SK-MEL-5 (cell line): ENCODE measurements at regions not wholly inside any gene's neighbourhood (a gene's known extent, or its start where the extent isn't known, plus 50 kb on each side); places are given as distances from the start of the nearest gene placed in this dataset.
A peak's percentile ranks its signal among the peaks of the same experiment; 100 is the strongest.
"Not testable (repeated sequence)": the region's sequence is repeated elsewhere in the genome, so short reads cannot be mapped to it uniquely, and the experiment has no call there.

Experiments used
- DNase-seq: peaks from one replicate; pipeline ENCODE4 v3.0.0-alpha.2; 2016; ENCODE audit warnings: low read depth, low spot score
- in situ Hi-C: cut with HindIII; loops from 2 replicates; pipeline ENCODE4 v1.10.0; 2016; ENCODE audit warnings: low sequenced_read_pairs, high pct_unique_total_duplicates, low pct_unique_long_range_greater_than_20kb

- in situ Hi-C loops: no loop called here
- DNase-seq: no peak
Observed at GRCh38 chr6:119880840-119881239, 531.3 kb upstream of the MAN1A1 start.

- DNase-seq: no peak
- in situ Hi-C loops: no loop called here
Observed at GRCh38 chr6:119879731-119880130, 530.2 kb upstream of the MAN1A1 start.

- no peak for DNase-seq
- in situ Hi-C loops: no loop called here
Observed at GRCh38 chr6:119874381-119874780, 524.8 kb upstream of the MAN1A1 start.

GRCh38 chr6:119873107-119873506 is 523.5 kb upstream of the MAN1A1 start:
- no peak for DNase-seq
- in situ Hi-C loops: no loop called here

- no peak for DNase-seq
- in situ Hi-C loops: no loop called here
Observed at GRCh38 chr6:119871520-119871919, 522.0 kb upstream of the MAN1A1 start.

GRCh38 chr6:119865466-119866350 is 516.1 kb upstream of the MAN1A1 start:
- no peak for DNase-seq
- in situ Hi-C loops: no loop called here

GRCh38 chr6:119862719-119863118 is 513.2 kb upstream of the MAN1A1 start:
- no peak for DNase-seq
- in situ Hi-C loops: no loop called here

GRCh38 chr6:119858901-119859300 is 509.3 kb upstream of the MAN1A1 start:
- in situ Hi-C loops: no loop called here
- DNase-seq: no peak

- peak; percentile 5 for DNase-seq
- in situ Hi-C loops: no loop called here
Observed at GRCh38 chr6:119856136-119856535, 506.6 kb upstream of the MAN1A1 start.

- DNase-seq: no peak
- in situ Hi-C loops: no loop called here
Observed at GRCh38 chr6:119848696-119849095, 499.1 kb upstream of the MAN1A1 start.

- in situ Hi-C loops: no loop called here
- no peak for DNase-seq
Observed at GRCh38 chr6:119845161-119845560, 495.6 kb upstream of the MAN1A1 start.

GRCh38 chr6:119844387-119844786 is 494.8 kb upstream of the MAN1A1 start:
- no peak for DNase-seq
- in situ Hi-C loops: no loop called here

GRCh38 chr6:119842191-119842590 is 492.6 kb upstream of the MAN1A1 start:
- in situ Hi-C loops: no loop called here
- no peak for DNase-seq

GRCh38 chr6:119838043-119838442 is 488.5 kb upstream of the MAN1A1 start:
- no peak for DNase-seq
- in situ Hi-C loops: no loop called here

GRCh38 chr6:119834418-119834817 is 484.9 kb upstream of the MAN1A1 start:
- no peak for DNase-seq
- in situ Hi-C loops: no loop called here

GRCh38 chr6:119832411-119832810 is 482.9 kb upstream of the MAN1A1 start:
- in situ Hi-C loops: no loop called here

GRCh38 chr6:119830494-119831295 is 481.1 kb upstream of the MAN1A1 start:
- DNase-seq: no peak
- in situ Hi-C loops: no loop called here

More at GRCh38 chr6:119832411-119832810, 482.9 kb upstream of the MAN1A1 start:
- DNase-seq: no peak

- no peak for DNase-seq
- in situ Hi-C loops: no loop called here
Observed at GRCh38 chr6:119830069-119830468, 480.5 kb upstream of the MAN1A1 start.

- DNase-seq, in situ Hi-C loops: not testable (repeated sequence)
Observed at GRCh38 chr6:119829499-119829898, 479.9 kb upstream of the MAN1A1 start.
